Tibial nerve (tissue), 4 donors: ENCODE measurements at regions not wholly inside any gene's neighbourhood (a gene's known extent, or its start where the extent isn't known, plus 50 kb on each side); places are given as distances from the start of the nearest gene placed in this dataset.

Source experiments
- CTCF ChIP-seq, 5 experiments: fragments of 200-600 bp in 3 of 5; fragments of 450-650 bp in 2 of 5; sonication (generic) in 3 of 5; IDR thresholded peaks; one replicate each; pipeline ENCODE4 v1.5.1; 2016 to 2019; ENCODE audit warnings: antibody characterized with exemption in 5 of 5, mild to moderate bottlenecking in 3 of 5, moderate library complexity in 2 of 5
- EP300 ChIP-seq, 2 donors: sonication (generic); formaldehyde crosslinking; IDR thresholded peaks; one replicate each; pipeline ENCODE4 v1.6.1; 2017; ENCODE audit warnings: antibody characterized with exemption in 2 of 2, mild to moderate bottlenecking in 1 of 2
- POLR2A ChIP-seq, 2 donors: fragments of 450-650 bp; IDR thresholded peaks; one replicate each; pipeline ENCODE4 v1.6.1; 2017; ENCODE audit warnings: antibody characterized with exemption in 2 of 2, mild to moderate bottlenecking in 2 of 2, moderate library complexity in 2 of 2

- TF ChIP-seq CTCF (IDR thresholded peaks at IDR 0.05) = no peak
- TF ChIP-seq POLR2A (IDR thresholded peaks at IDR 0.05) = no peak
- TF ChIP-seq EP300 (IDR thresholded peaks at IDR 0.05) = no peak
Observed at GRCh38 chr10:21452203-21452602, 73.3 kb downstream of the SKIDA1 start.
